HG03108 (cell line): ENCODE measurements at regions not wholly inside any gene's neighbourhood (a gene's known extent, or its start where the extent isn't known, plus 50 kb on each side); places are given as distances from the start of the nearest gene placed in this dataset.
A peak's percentile ranks its signal among the peaks of the same experiment; 100 is the strongest.

ENCODE experiments used
- ATAC-seq: cut with Tn5 transposase; IDR thresholded peaks from one replicate; pipeline ENCODE4 v1.9.1; 2021; ENCODE audit warnings: moderate library complexity; ENCODE audit not compliant: unreplicated experiment

- ATAC-seq: no peak
Measured at GRCh38 chr4:11590132-11590531, 161.4 kb upstream of the HS3ST1 start.

- ATAC-seq: no peak
Measured at GRCh38 chr4:11589676-11590075, 161.0 kb upstream of the HS3ST1 start.

GRCh38 chr4:11587797-11588196 lies 159.1 kb upstream of the HS3ST1 start:
- ATAC-seq: no peak

DNA sequence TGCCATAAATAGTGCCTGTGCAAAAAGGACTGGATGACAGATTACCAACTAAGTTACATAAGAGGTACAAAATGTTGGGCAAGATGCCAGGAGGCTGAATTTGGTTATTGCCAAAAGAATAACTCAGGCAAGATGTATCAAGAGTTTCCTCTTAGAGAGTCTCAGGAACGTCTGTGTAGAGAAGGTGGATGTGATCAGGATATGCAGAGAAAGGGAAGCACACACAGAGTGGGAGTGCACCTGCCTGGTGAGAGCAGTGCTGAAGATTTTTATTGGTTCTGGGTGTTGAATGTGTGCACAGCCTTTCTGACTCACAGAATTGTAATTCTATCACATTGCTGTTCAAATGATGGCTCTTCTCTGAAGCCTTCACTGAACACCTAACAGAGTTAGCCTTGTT lies 156.8 kb upstream of the HS3ST1 start:
- no peak for ATAC-seq

- no peak for ATAC-seq
Measured at GRCh38 chr4:11568511-11568910, 139.8 kb upstream of the HS3ST1 start.

- peak; percentile 77 for ATAC-seq
Measured at GRCh38 chr4:11566444-11567022, 137.8 kb upstream of the HS3ST1 start.

DNA sequence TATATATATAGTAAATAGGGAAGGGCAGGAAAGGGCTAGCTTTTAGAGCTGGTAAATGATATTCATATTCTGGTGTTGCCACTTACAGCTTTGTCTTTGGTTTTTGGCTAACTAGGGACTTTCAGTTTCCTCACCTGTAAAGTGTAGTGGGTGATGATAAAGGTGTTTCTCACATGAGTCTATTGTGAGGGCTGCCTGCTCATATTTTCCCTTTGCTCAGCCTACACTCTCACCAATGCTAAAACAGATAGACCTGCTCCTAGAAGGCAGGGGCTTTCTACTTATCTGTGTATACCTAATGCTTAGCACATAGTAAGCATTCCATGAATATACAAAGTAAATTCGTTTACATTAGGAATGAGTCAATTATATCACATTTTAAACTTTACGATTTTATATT lies 137.2 kb upstream of the HS3ST1 start:
- ATAC-seq: no peak

DNA sequence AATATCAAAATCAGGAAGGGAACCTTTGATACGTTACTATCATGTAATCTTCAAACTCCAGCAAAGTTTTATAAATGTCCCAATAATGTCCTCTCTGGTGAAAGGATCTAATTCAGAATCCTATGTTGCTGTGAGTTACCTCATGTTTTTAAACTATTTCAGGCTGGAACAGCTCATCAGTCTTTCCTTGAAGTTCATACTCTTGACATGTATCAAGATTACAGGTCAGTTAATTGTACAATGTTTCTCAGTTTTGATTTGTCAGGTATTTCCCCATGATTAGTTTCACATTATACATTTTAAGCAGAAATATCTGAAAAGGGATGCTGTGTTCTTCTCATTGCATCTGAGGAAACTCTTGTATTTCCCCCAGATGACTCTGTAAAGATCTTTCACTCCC lies 136.5 kb upstream of the HS3ST1 start:
- ATAC-seq: no peak

GRCh38 chr4:11564021-11564420 lies 135.3 kb upstream of the HS3ST1 start:
- no peak for ATAC-seq

GRCh38 chr4:11549525-11549924 lies 120.8 kb upstream of the HS3ST1 start:
- no peak for ATAC-seq

DNA sequence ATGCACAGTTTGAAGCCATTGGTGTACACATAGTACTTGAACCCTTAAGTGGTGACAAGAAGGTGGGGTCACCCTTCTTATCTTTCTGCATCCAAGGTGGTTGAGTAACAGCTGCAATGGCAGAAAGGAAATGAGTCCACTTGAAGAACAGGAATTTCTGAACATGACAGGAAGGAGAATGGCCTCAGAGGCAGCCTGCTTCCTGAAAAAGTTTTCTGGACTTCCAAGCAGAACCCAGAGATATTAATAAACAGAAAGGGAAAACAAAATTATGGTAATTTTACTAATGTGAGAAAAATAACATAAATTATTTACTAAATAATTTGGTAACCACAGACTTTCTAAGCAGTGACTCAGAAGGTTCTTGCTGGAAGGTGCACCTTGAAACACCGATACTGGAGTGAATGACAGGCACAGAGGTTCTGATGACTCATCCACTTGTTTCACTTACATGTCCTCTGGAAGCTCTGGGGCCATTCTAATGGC lies 119.9 kb upstream of the HS3ST1 start:
- peak; percentile 90 for ATAC-seq

DNA sequence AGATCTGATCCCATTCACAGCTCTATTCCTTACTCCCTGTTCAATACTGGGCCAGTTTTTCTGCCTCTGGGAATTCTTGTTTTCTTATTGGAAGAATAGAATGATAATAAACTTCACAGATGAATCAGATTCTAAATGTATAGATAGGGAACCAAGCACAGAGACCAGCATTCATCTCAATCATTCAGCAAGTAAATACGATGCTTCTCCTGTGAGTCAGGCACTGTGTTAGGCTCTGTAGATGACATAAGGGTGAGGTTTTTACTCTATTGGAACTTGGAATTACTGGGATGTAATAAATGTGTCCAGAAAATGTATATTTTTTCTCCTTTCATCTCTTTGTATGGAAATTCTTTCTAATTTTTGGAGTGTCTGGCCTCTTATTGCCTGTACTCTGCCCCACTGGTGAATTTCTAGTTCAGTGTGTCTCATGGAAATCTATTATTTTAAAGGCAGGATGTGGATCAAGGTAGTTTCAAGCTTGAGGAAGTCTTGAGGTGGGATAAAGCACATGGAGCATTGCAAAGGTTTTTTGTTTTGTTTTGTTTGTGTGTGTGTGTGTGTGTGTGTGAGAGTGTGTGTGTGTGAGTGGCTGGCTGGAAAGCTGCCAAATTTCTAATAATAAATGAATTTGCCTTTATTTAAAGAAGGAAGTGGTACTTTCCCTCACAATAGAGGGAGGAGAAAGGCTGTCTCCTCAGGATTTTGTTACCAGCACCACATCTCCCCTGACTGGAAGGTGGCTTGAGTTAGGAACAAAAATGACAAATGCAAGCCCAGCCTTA lies 117.9 kb upstream of the HS3ST1 start:
- ATAC-seq: no peak

DNA sequence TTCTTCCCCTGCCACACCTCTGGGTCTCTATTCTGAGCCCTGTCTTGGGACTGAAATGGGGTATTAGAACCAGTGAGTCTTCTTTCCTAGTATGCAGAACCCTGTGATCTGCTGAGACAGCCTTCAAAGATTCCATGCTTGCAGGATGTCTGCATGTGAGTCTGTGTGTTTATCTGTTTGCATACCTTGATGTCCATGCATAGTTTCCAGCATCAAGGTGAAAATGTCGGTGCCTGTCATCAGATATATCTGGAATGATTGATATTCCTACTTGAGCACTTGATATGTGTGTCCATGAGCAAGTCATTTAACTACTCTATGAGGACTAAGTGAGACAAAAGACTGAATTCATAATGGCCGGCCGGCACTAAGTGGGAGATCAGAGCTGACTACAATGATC lies 117.0 kb upstream of the HS3ST1 start:
- ATAC-seq: no peak

DNA sequence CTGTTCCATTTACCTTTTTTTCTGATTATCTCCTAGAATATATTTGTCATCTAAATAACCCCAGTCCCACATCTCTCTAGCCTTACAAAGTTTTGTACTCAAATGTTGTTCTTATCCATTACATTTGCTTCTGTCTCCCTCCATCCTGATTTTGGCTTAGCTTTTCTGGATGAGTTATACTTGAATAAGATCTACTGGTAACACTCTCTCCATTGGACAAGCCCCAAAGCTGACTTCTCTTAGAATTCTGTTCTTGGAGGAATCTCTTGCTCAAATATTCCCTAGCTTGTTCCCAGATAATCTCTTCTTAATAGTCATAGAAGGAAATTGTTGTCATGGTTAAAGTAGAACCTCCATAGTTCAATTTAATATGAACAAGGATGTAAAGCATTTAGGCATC lies 115.5 kb upstream of the HS3ST1 start:
- no peak for ATAC-seq

- no peak for ATAC-seq
Measured at GRCh38 chr4:11543706-11544105, 115.0 kb upstream of the HS3ST1 start.

DNA sequence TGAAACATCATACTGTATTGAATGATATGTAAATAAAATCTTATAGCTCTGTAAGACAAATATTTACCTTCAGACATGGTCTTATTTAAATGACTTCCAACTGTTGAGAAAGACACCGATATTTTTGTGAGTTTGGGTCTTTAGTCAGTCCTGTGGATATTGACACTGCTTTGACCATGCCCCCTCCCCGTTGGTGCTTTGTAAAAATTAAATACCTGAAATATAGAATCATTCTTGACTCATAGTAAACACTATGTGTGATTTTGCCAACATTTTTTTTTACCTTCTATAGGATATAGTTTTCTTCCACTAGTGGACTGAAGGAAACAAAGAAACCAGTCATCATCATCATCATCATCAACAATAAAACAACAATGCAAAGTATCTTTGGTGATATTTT lies 114.3 kb upstream of the HS3ST1 start:
- no peak for ATAC-seq

- ATAC-seq: peak; percentile 58
Measured at GRCh38 chr4:11537846-11538245, 109.2 kb upstream of the HS3ST1 start.

GRCh38 chr4:11535333-11535732 lies 106.6 kb upstream of the HS3ST1 start:
- no peak for ATAC-seq

- ATAC-seq: no peak
Measured at GRCh38 chr4:11534623-11535302, 106.1 kb upstream of the HS3ST1 start.

DNA sequence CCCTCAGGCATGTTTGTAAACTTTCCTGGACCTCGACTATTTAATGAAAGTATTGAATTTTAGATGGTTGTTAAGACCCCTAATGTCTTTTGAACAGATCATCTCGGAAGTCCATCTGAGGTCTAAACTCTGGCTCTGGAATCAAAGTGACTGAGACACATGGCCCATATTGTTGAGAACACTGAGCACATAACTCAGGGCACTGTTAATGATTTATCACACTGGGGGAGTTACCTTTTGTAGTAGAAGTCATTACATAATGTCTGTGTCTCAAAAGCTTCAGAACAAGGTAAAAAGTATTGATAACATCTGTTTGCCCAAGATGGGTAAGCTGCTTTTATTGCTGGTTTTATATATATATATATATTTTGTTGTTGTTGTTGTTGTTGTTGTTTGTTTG lies 103.4 kb upstream of the HS3ST1 start:
- ATAC-seq: no peak

DNA sequence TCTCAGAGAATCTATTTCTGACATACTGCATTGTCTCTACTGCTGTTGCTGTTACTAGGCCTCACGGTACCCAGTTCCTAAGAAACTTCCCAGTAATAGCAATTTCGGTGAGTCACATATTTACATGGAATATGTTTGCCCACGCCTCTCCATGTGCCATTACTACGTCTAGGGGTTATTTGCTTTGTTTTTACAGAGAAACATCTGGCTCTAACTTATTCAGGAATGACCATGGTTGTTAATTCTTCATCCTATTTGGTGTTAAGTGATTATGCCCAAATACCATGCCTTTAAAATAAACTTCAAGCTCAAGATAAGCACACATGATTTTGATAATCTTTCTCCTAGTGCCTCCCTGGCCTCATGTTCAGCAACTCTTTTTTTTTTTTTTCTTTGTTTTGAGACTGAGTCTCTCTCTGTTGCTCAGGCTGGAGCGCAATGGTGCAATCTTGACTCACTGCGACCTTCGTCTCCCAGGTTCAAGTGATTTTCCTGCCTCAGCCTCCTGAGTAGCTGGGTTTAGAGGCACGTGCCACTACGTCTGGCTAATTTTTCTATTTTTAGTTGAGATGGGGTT lies 101.0 kb upstream of the HS3ST1 start:
- no peak for ATAC-seq

DNA sequence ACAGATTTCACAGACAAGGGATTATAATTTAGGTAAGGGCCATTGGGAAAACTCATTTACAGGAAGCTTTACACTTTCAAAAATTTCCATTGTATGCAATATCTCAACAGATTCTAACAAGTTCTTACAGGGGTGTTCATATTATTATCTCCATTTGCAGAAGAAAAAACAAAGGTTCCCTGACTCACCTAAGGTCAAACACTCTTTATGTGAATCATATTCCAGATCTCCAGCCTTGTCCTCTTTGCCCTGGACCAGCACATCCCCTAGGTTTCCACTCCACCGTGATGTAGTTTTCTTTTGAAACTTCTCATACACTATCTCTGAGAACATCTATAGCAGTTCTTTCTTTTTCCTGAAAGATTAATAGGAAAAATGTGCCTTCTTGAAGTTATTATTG lies 96.4 kb upstream of the HS3ST1 start:
- no peak for ATAC-seq
